ENCODE measurements at regions not wholly inside any gene's neighbourhood (a gene's known extent, or its start where the extent isn't known, plus 50 kb on each side); places are given as distances from the start of the nearest gene placed in this dataset.

DNA sequence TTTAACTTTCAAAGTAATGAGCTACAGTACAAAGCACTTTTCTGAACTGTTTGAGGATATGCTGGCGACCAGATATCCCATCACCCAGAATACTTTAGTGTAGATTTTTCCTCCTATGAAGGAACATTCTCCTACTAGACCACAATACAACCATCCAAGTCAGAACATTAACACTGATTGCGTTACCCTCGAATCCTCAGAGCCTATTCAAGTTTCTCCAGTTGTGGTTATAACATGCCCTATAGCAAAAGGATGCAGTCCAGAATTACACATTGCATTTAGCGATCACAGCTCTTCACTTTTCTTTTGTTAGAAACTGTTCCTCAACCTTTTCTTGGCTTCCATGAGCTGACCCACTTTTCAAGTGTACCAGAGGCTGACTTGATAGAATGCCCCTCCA lies 87.4 kb upstream of the SOX4 start:
- TF ChIP-seq GATA3 (IDR thresholded peaks at IDR 0.05; ENCODE audit: low read depth, low read length) (no peak), GATA2 (IDR thresholded peaks at IDR 0.05; ENCODE audit: low read depth, low read length) (no peak)

All from SH-SY5Y (cell line).